ENCODE measurements at regions not wholly inside any gene's neighbourhood (a gene's known extent, or its start where the extent isn't known, plus 50 kb on each side); places are given as distances from the start of the nearest gene placed in this dataset.

DNA sequence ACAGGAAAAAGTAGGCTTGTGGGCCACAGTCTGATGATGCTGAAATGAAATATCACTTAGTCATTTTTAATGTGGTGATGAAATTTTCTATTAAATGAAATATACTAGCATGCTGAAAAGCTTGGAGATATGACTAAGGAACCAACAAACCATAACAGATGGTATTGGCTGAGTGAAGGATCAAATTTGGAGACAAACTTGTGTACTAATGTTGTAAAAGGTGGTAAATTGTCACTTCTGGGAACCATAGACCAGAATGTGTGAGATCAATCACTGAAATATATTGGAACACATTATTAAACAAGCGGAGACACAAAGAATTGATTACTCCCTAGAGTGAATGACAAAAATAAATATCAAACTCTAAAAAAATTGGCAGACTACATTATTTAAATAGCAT, 232.4 kb downstream of the DOK5 start:
- no peaks in the 10 kb centered on the region for H3K27me3 ChIP-seq
- H3K9me3 ChIP-seq, result no peaks in the 10 kb centered on the region
- H3K4me3 ChIP-seq, result no peak overlapping the region
- no peak for DNase-seq (ENCODE audit: extremely low spot score)
- H3K27ac ChIP-seq (replicated peaks in 1 of 4), result no peak overlapping the region
- no peaks in the 10 kb centered on the region for H3K36me3 ChIP-seq
- TF ChIP-seq POLR2A (IDR thresholded peaks at IDR 0.05; ENCODE audit: low read depth) (no peak), EP300 (IDR thresholded peaks at IDR 0.05) (no peak)
- WGBS, result 83% methylated on average over 1 of the region's 1 CpG
- intact Hi-C loops (cut with DNase I), result no loop called here
- H3K4me1 ChIP-seq, result no peaks in the 10 kb centered on the region

DNA sequence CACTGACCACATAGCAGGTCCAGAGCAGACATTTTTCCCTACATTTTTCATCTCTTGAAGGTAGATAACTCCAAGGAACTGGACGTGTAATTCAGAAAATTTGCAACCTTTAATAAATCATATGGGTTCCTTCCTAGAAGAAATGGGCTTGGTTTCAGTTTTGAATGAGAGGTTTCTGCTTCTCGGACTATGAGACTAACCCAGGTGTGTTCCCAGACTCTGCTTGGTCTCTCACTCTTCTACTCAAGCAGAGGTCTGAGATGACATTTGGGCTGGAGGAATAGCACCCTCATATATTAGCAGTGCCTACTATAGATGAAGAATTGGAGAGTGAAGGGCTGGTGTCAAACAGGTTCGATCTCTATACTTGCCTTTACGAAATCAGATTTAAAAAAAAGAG, 231.2 kb downstream of the DOK5 start:
- Histone ChIP-seq H3K4me3 (no peak overlapping the region), H3K27me3 (peaks cover 0 to 5% (median 0%) of the 10 kb centered on the region in 4 donors), H3K36me3 (no peaks in the 10 kb centered on the region), H3K9me3 (no peaks in the 10 kb centered on the region), H3K4me1 (no peaks in the 10 kb centered on the region), H3K27ac (replicated peaks in 1 of 4) (no peak overlapping the region)
- no peak for TF ChIP-seq EP300 (IDR thresholded peaks at IDR 0.05)
- TF ChIP-seq, protein P1, sequence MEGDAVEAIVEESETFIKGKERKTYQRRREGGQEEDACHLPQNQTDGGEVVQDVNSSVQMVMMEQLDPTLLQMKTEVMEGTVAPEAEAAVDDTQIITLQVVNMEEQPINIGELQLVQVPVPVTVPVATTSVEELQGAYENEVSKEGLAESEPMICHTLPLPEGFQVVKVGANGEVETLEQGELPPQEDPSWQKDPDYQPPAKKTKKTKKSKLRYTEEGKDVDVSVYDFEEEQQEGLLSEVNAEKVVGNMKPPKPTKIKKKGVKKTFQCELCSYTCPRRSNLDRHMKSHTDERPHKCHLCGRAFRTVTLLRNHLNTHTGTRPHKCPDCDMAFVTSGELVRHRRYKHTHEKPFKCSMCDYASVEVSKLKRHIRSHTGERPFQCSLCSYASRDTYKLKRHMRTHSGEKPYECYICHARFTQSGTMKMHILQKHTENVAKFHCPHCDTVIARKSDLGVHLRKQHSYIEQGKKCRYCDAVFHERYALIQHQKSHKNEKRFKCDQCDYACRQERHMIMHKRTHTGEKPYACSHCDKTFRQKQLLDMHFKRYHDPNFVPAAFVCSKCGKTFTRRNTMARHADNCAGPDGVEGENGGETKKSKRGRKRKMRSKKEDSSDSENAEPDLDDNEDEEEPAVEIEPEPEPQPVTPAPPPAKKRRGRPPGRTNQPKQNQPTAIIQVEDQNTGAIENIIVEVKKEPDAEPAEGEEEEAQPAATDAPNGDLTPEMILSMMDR (IDR thresholded peaks at IDR 0.05), result no peak
- no peak for TF ChIP-seq POLR2A (IDR thresholded peaks at IDR 0.05; ENCODE audit: low read depth)
- no peak for TF ChIP-seq POLR2AphosphoS5 (IDR thresholded peaks at IDR 0.05)
- no peak for DNase-seq (ENCODE audit: extremely low spot score)
- intact Hi-C loops (cut with DNase I), result no loop called here
- 69% methylated on average over 4 of the region's 4 CpGs for WGBS

DNA sequence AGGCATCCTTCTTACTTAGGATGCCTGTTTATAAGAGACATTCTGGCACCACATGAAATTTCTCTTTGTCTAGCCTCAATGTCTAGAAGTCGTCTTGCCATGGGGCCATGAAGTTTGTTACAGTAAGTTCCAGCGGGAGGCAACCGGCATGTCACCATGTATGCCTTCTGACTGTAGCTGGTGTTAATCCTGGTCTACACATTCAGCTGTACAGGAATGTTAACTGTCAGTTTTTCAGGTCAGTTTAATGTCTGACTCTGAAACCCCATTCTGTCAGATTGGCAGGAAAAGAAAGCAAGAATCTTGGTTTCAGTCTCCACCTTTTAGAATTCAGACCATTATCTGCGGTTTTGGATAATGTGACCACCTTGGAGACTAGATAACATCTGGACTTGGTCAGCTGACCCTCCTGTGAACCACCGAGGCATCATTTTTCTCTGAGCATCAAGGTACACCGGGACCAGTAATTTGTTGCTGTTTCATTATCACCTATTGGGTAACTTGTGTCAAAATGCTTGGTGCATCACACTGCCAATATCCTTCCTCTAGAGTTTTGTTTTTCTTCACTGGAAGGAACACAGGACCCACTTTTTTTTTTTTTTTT, 228.7 kb downstream of the DOK5 start:
- Histone ChIP-seq H3K4me3 (no peak overlapping the region), H3K27ac (replicated peaks in 1 of 4) (no peak overlapping the region), H3K4me1 (no peaks in the 10 kb centered on the region), H3K27me3 (peaks cover 0 to 5% (median 0%) of the 10 kb centered on the region in 4 donors), H3K9me3 (no peaks in the 10 kb centered on the region), H3K36me3 (no peaks in the 10 kb centered on the region)
- no peak for TF ChIP-seq POLR2A (IDR thresholded peaks at IDR 0.05; ENCODE audit: low read depth)
- TF ChIP-seq POLR2AphosphoS5 (IDR thresholded peaks at IDR 0.05), result no peak
- TF ChIP-seq EP300 (IDR thresholded peaks at IDR 0.05), result no peak
- TF ChIP-seq, protein P1 (IDR thresholded peaks at IDR 0.05), result no peak
- intact Hi-C loops (cut with DNase I), result no loop called here
- no peak for DNase-seq (ENCODE audit: extremely low spot score)
- 70% methylated on average over 6 of the region's 6 CpGs for WGBS

Small RNAs in the stretch of these regions (small RNA-seq; reads per million reads assigned to genes)
- gene RNU4ATAC7P, result 0 reads per million in 3 donors

Data from esophagus muscularis mucosa (tissue), 4 donors.